GM10266 (cell line): ENCODE measurements at regions not wholly inside any gene's neighbourhood (a gene's known extent, or its start where the extent isn't known, plus 50 kb on each side); places are given as distances from the start of the nearest gene placed in this dataset.

Experiments used
- DNase-seq: peaks from one replicate; pipeline ENCODE4 v3.0.0; 2012; ENCODE audit errors: extremely low spot score
- CTCF ChIP-seq: IDR thresholded peaks from 2 replicates; pipeline ENCODE4 v1.5.1; 2012; ENCODE audit warnings: mild to moderate bottlenecking, low read depth; ENCODE audit not compliant: control insufficient read depth, insufficient read depth; ENCODE audit errors: missing control alignments

- DNase-seq = peak; percentile 86
- TF ChIP-seq CTCF = peak; percentile 77
Observed at GRCh38 chr9:90102292-90102901, 497.6 kb downstream of the GADD45G start.

GRCh38 chr9:90103771-90104170, 499.0 kb downstream of the GADD45G start:
- no peak for TF ChIP-seq CTCF
- no peak for DNase-seq

GRCh38 chr9:90105773-90106172, 501.0 kb downstream of the GADD45G start:
- no peak for TF ChIP-seq CTCF
- no peak for DNase-seq

- no peak for DNase-seq
- TF ChIP-seq CTCF = no peak
Observed at GRCh38 chr9:90107040-90107725, 502.4 kb downstream of the GADD45G start.

GRCh38 chr9:90107726-90108655, 503.2 kb downstream of the GADD45G start:
- TF ChIP-seq CTCF = no peak
- DNase-seq = no peak

- DNase-seq = no peak
- TF ChIP-seq CTCF = no peak
Observed at GRCh38 chr9:90112788-90113187, 508.0 kb downstream of the GADD45G start.
